ENCODE measurements at regions not wholly inside any gene's neighbourhood (a gene's known extent, or its start where the extent isn't known, plus 50 kb on each side); places are given as distances from the start of the nearest gene placed in this dataset.

- TF ChIP-seq CTCF (IDR thresholded peaks at IDR 0.05; ENCODE audit: control insufficient read depth, extremely low read depth, insufficient read depth): no peak
- DNase-seq (ENCODE audit: low read depth): no peak
- H3K4me3 ChIP-seq (ENCODE audit: low read depth, low read length): no peak overlapping the region
Measured at GRCh38 chr10:81806842-81807241, 68.2 kb upstream of the NRG3 start.

- DNase-seq (ENCODE audit: low read depth): no peak
- no peak overlapping the region for H3K4me3 ChIP-seq (ENCODE audit: low read depth, low read length)
- TF ChIP-seq CTCF (IDR thresholded peaks at IDR 0.05; ENCODE audit: control insufficient read depth, extremely low read depth, insufficient read depth): no peak
Measured at GRCh38 chr10:81814842-81815241, 60.2 kb upstream of the NRG3 start.

- H3K4me3 ChIP-seq (ENCODE audit: low read depth, low read length): no peak overlapping the region
- DNase-seq (ENCODE audit: low read depth): no peak
- TF ChIP-seq CTCF (IDR thresholded peaks at IDR 0.05; ENCODE audit: control insufficient read depth, extremely low read depth, insufficient read depth): no peak
Measured at GRCh38 chr10:81817596-81818170, 57.3 kb upstream of the NRG3 start.

GRCh38 chr10:81820418-81820817 lies 54.6 kb upstream of the NRG3 start:
- no peak overlapping the region for H3K4me3 ChIP-seq (ENCODE audit: low read depth, low read length)
- DNase-seq (ENCODE audit: low read depth): no peak
- peak; percentile 71 for TF ChIP-seq CTCF (IDR thresholded peaks at IDR 0.05; ENCODE audit: control insufficient read depth, extremely low read depth, insufficient read depth)

Measured in LNCaP clone FGC (cell line).